A549 (cell line): ENCODE measurements at regions not wholly inside any gene's neighbourhood (a gene's known extent, or its start where the extent isn't known, plus 50 kb on each side); places are given as distances from the start of the nearest gene placed in this dataset.

Source experiments
- CTCF ChIP-seq: fragments of >200 bp; sonication (Bioruptor Twin); formaldehyde crosslinking; IDR thresholded peaks from 3 replicates; pipeline ENCODE4 v1.5.1; 2016
- ESRRA ChIP-seq: fragments of 150-350 bp; IDR thresholded peaks from 2 replicates; pipeline ENCODE4 v1.6.1; 2014; ENCODE audit warnings: mild to moderate bottlenecking, low read length, borderline replicate concordance
- MAFK ChIP-seq: fragments of 450-650 bp; IDR thresholded peaks from 2 replicates; pipeline ENCODE4 v1.6.1; 2014; ENCODE audit not compliant: partially characterized antibody
- MYC ChIP-seq: IDR thresholded peaks from 2 replicates; pipeline ENCODE4 v1.6.1; 2012; ENCODE audit warnings: mild to moderate bottlenecking, inconsistent platforms, low read length, improper control_type of control experiment, borderline replicate concordance
- POLR2A ChIP-seq: IDR thresholded peaks from 2 replicates; pipeline ENCODE4 v1.6.1; 2012; ENCODE audit warnings: mild to moderate bottlenecking, low read length
- USF2 ChIP-seq: fragments of 450-650 bp; IDR thresholded peaks from 2 replicates; pipeline ENCODE4 v1.6.1; 2014; ENCODE audit warnings: antibody characterized with exemption

GRCh38 chr5:100676817-100677631, 141.8 kb downstream of the FAM174A start:
- TF ChIP-seq POLR2A (no peak), MAFK (no peak), CTCF (no peak), USF2 (no peak), ESRRA (no peak), MYC (no peak)
